Cardiac fibroblast (primary cell): ENCODE measurements at regions not wholly inside any gene's neighbourhood (a gene's known extent, or its start where the extent isn't known, plus 50 kb on each side); places are given as distances from the start of the nearest gene placed in this dataset.
A peak's percentile ranks its signal among the peaks of the same experiment; 100 is the strongest.

ENCODE experiments used
- DNase-seq, 2 donors: peaks; one replicate each; pipeline versions ENCODE4 v3.0.0 to v3.0.0-alpha.2; 2010; ENCODE audit warnings: low read depth in 2 of 2
- H3K4me3 ChIP-seq, 2 donors: replicated peaks in 1 of 2; 1 replicate in 1 of 2; 2 replicates in 1 of 2; pipeline ENCODE4 v1.5.1; 2011; ENCODE audit warnings: low read depth in 2 of 2, low read length in 2 of 2, mild to moderate bottlenecking in 2 of 2, moderate library complexity in 1 of 2
- TF ChIP-seq, protein P1 (sequence below): IDR thresholded peaks from one replicate; pipeline ENCODE4 v1.5.1; 2011; ENCODE audit warnings: low read depth, mild to moderate bottlenecking, low read length, inconsistent platforms

- TF ChIP-seq, protein P1, sequence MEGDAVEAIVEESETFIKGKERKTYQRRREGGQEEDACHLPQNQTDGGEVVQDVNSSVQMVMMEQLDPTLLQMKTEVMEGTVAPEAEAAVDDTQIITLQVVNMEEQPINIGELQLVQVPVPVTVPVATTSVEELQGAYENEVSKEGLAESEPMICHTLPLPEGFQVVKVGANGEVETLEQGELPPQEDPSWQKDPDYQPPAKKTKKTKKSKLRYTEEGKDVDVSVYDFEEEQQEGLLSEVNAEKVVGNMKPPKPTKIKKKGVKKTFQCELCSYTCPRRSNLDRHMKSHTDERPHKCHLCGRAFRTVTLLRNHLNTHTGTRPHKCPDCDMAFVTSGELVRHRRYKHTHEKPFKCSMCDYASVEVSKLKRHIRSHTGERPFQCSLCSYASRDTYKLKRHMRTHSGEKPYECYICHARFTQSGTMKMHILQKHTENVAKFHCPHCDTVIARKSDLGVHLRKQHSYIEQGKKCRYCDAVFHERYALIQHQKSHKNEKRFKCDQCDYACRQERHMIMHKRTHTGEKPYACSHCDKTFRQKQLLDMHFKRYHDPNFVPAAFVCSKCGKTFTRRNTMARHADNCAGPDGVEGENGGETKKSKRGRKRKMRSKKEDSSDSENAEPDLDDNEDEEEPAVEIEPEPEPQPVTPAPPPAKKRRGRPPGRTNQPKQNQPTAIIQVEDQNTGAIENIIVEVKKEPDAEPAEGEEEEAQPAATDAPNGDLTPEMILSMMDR: no peak
- DNase-seq: no peak
- no peak overlapping the region for H3K4me3 ChIP-seq
These were observed 67.9 kb upstream of the UNC5A start for GRCh38 chr5:176742246-176743105.

- DNase-seq: no peak
- TF ChIP-seq, protein P1: no peak
- H3K4me3 ChIP-seq: no peak overlapping the region
These were observed 67.1 kb upstream of the UNC5A start for GRCh38 chr5:176743136-176743861.

GRCh38 chr5:176743868-176744583, 66.3 kb upstream of the UNC5A start:
- no peak for DNase-seq
- TF ChIP-seq, protein P1: no peak
- no peak overlapping the region for H3K4me3 ChIP-seq

DNA sequence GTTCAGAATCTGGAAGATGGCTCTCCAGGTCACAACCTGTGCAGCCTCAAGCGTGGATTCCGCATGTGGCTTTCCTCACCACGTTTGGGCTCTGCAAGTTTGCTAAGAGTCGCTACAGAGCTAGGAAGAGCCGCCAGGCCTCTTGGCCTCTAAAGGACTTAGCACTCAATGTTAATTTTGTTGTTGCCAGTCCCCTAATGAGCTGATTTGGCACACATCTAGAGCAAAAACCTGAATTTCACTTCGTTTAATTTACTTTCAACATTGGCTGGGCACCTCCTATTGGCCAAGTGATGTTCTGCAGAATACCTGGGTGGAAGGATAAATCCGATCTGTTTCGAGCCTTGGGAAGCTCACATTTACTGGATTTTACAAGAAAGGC, 65.8 kb upstream of the UNC5A start:
- no peak overlapping the region for H3K4me3 ChIP-seq
- DNase-seq: peak in 1 of 2 donors; percentile 10
- TF ChIP-seq, protein P1: peak; percentile 28

DNA sequence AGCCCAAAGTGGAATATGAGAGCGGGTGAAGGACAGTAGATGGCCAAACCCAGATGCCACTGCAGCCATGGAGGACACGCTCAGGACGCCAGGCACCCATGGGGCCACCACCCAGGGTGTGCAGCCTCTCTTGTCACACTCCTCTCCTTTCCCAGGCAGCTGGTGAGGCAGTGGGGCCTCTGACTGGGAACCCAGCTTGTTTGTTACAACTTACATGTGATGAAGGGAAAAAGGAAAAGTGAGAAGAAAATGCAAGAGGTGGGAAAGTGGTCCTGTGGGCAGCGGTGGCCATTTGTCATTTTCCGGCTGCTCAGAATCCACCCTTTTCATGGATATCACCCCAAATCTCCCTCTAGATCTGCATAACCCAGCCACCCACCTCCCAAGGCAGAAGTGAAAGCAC, 62.7 kb upstream of the UNC5A start:
- TF ChIP-seq, protein P1: no peak
- DNase-seq: no peak
- H3K4me3 ChIP-seq: no peak overlapping the region

DNA sequence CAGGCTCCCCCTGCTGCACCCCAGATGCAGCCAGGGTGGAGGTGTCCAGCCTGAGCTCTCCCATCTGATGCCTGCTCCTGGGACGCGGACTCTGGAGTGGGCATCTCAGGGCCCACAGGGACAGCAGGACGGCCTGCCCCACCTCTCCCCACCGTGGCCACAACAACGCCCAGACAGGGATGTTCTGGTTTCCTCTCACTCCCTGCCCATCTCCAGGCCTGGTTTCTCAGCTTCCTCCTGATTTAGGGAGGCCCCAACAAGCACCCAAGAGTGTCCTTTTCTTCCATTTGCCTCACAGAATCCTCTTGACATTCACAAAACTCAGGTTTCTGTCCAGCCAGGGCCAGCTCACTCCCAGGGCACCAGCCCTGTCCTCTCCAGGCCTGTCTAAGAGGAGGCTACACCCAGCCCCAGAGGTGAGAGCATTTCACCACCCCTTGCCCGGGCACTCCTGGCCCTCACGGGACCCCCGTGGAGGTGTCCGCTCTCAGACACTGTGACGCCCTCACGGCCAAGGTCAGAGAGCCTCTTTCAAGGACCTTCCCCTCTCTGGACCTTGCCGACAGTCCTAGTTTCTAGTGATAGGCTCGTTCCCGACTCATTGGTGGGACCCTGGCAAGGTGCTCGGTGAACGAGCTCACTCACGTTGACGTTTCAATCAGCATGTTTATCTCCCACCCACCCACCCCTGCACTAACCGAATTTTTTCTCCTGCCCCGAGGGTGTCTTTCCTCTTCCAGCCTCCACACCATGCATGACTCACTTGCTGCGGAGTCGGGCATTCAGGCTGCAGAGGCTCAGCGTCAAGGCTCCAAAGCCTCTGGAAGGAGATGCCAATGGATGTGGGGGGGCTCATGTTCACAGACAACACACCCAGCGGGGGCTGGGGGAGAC, 62.0 kb upstream of the UNC5A start:
- TF ChIP-seq, protein P1: no peak
- DNase-seq: no peak
- H3K4me3 ChIP-seq: no peak overlapping the region
